SK-N-SH (cell line): ENCODE measurements at regions not wholly inside any gene's neighbourhood (a gene's known extent, or its start where the extent isn't known, plus 50 kb on each side); places are given as distances from the start of the nearest gene placed in this dataset.

Source experiments
- JUND ChIP-seq: IDR thresholded peaks from 2 replicates; pipeline ENCODE4 v1.4.0; 2012
- MAX ChIP-seq: IDR thresholded peaks from 2 replicates; pipeline ENCODE4 v1.4.0; 2012; ENCODE audit warnings: low read depth
- PBX3 ChIP-seq: IDR thresholded peaks from 2 replicates; pipeline ENCODE4; 2012
- TF ChIP-seq, protein P1 (sequence below): IDR thresholded peaks from 2 replicates; pipeline ENCODE4 v1.4.0; 2012; ENCODE audit warnings: low read depth, borderline replicate concordance
- TF ChIP-seq, protein P2 (sequence below): fragments of 200-600 bp; sonication (generic); IDR thresholded peaks from 2 replicates; pipeline ENCODE4 v1.6.1; 2017; ENCODE audit warnings: antibody characterized with exemption, mild to moderate bottlenecking, moderate library complexity
- TF ChIP-seq, protein P3 (sequence below): IDR thresholded peaks from 2 replicates; pipeline ENCODE4 v1.6.1; 2012; ENCODE audit warnings: mild to moderate bottlenecking, low read depth, low read length, moderate library complexity

DNA sequence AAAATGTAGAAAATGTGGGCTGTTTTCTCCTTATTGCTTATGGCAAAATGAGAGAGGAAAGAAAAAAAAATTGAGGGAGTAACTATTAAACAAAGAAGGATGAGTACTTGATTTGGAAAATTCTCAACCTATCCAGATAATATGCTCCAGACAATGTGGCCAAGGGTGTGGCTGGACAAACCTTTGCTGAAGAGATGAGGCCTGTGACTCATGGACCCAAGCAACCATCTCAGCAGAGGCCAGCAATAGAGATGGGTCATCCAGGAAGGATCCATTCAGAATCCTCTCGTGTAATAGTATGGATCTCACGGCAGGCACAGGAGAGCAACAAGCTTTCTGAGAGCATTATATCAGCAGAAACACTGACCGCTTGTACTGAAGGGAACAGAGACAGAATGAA is 120.3 kb upstream of the CELF2 start:
- TF ChIP-seq, protein P1, sequence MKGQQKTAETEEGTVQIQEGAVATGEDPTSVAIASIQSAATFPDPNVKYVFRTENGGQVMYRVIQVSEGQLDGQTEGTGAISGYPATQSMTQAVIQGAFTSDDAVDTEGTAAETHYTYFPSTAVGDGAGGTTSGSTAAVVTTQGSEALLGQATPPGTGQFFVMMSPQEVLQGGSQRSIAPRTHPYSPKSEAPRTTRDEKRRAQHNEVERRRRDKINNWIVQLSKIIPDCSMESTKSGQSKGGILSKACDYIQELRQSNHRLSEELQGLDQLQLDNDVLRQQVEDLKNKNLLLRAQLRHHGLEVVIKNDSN, result no peak
- TF ChIP-seq, protein P2, sequence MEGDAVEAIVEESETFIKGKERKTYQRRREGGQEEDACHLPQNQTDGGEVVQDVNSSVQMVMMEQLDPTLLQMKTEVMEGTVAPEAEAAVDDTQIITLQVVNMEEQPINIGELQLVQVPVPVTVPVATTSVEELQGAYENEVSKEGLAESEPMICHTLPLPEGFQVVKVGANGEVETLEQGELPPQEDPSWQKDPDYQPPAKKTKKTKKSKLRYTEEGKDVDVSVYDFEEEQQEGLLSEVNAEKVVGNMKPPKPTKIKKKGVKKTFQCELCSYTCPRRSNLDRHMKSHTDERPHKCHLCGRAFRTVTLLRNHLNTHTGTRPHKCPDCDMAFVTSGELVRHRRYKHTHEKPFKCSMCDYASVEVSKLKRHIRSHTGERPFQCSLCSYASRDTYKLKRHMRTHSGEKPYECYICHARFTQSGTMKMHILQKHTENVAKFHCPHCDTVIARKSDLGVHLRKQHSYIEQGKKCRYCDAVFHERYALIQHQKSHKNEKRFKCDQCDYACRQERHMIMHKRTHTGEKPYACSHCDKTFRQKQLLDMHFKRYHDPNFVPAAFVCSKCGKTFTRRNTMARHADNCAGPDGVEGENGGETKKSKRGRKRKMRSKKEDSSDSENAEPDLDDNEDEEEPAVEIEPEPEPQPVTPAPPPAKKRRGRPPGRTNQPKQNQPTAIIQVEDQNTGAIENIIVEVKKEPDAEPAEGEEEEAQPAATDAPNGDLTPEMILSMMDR, result no peak
- no peak for TF ChIP-seq JUND
- no peak for TF ChIP-seq PBX3
- TF ChIP-seq, protein P3, sequence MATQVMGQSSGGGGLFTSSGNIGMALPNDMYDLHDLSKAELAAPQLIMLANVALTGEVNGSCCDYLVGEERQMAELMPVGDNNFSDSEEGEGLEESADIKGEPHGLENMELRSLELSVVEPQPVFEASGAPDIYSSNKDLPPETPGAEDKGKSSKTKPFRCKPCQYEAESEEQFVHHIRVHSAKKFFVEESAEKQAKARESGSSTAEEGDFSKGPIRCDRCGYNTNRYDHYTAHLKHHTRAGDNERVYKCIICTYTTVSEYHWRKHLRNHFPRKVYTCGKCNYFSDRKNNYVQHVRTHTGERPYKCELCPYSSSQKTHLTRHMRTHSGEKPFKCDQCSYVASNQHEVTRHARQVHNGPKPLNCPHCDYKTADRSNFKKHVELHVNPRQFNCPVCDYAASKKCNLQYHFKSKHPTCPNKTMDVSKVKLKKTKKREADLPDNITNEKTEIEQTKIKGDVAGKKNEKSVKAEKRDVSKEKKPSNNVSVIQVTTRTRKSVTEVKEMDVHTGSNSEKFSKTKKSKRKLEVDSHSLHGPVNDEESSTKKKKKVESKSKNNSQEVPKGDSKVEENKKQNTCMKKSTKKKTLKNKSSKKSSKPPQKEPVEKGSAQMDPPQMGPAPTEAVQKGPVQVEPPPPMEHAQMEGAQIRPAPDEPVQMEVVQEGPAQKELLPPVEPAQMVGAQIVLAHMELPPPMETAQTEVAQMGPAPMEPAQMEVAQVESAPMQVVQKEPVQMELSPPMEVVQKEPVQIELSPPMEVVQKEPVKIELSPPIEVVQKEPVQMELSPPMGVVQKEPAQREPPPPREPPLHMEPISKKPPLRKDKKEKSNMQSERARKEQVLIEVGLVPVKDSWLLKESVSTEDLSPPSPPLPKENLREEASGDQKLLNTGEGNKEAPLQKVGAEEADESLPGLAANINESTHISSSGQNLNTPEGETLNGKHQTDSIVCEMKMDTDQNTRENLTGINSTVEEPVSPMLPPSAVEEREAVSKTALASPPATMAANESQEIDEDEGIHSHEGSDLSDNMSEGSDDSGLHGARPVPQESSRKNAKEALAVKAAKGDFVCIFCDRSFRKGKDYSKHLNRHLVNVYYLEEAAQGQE, result no peak
- TF ChIP-seq MAX, result no peak
